ENCODE measurements at regions not wholly inside any gene's neighbourhood (a gene's known extent, or its start where the extent isn't known, plus 50 kb on each side); places are given as distances from the start of the nearest gene placed in this dataset.

- TF ChIP-seq, protein P1, sequence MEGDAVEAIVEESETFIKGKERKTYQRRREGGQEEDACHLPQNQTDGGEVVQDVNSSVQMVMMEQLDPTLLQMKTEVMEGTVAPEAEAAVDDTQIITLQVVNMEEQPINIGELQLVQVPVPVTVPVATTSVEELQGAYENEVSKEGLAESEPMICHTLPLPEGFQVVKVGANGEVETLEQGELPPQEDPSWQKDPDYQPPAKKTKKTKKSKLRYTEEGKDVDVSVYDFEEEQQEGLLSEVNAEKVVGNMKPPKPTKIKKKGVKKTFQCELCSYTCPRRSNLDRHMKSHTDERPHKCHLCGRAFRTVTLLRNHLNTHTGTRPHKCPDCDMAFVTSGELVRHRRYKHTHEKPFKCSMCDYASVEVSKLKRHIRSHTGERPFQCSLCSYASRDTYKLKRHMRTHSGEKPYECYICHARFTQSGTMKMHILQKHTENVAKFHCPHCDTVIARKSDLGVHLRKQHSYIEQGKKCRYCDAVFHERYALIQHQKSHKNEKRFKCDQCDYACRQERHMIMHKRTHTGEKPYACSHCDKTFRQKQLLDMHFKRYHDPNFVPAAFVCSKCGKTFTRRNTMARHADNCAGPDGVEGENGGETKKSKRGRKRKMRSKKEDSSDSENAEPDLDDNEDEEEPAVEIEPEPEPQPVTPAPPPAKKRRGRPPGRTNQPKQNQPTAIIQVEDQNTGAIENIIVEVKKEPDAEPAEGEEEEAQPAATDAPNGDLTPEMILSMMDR (IDR thresholded peaks at IDR 0.05): no peak
- no peak for TF ChIP-seq POLR2A (IDR thresholded peaks at IDR 0.05)
Observed at GRCh38 chr16:26838931-26839330, 227.8 kb upstream of the C16orf82 start.
